Loucy (cell line): ENCODE measurements at regions not wholly inside any gene's neighbourhood (a gene's known extent, or its start where the extent isn't known, plus 50 kb on each side); places are given as distances from the start of the nearest gene placed in this dataset.

Source experiments
- H2AFZ ChIP-seq: fragments of 200-600 bp; sonication (generic); 2 replicates; pipeline ENCODE4 v1.6.0; 2016; ENCODE audit warnings: antibody characterized with exemption, mild to moderate bottlenecking, low read length, moderate library complexity
- H3F3A ChIP-seq: fragments of 200-600 bp; 2 replicates; pipeline ENCODE4 v1.6.0; 2016; ENCODE audit warnings: antibody characterized with exemption, low read depth, mild to moderate bottlenecking
- H3K27me3 ChIP-seq: fragments of 200-600 bp; sonication (generic); 2 replicates; pipeline ENCODE4 v1.6.1; 2014; ENCODE audit warnings: low read length, mild to moderate bottlenecking; ENCODE audit not compliant: insufficient read depth, poor library complexity, severe bottlenecking
- H3K36me3 ChIP-seq: fragments of 200-600 bp; sonication (generic); 2 replicates; pipeline ENCODE4 v1.6.1; 2016; ENCODE audit warnings: low read length; ENCODE audit not compliant: insufficient read depth
- H3K4me1 ChIP-seq: fragments of 200-600 bp; sonication (generic); 2 replicates; pipeline ENCODE4 v1.5.1; 2014; ENCODE audit warnings: low read length, mild to moderate bottlenecking; ENCODE audit not compliant: insufficient read depth, poor library complexity, severe bottlenecking
- H3K4me2 ChIP-seq: fragments of 200-600 bp; sonication (generic); 2 replicates; pipeline ENCODE4 v1.6.0; 2014; ENCODE audit warnings: antibody characterized with exemption, low read length, low read depth, mild to moderate bottlenecking; ENCODE audit not compliant: poor library complexity, severe bottlenecking
- H3K4me3 ChIP-seq: fragments of 200-600 bp; sonication (generic); 2 replicates; pipeline ENCODE4 v1.5.1; 2014; ENCODE audit warnings: low read length, mild to moderate bottlenecking, mixed read lengths; ENCODE audit not compliant: poor library complexity, severe bottlenecking
- H3K79me2 ChIP-seq: fragments of 200-600 bp; sonication (generic); 2 replicates; pipeline ENCODE4 v1.6.1; 2014; ENCODE audit warnings: low read length; ENCODE audit not compliant: insufficient read depth
- H3K9ac ChIP-seq: fragments of 200-600 bp; sonication (generic); 2 replicates; pipeline ENCODE4 v1.6.0; 2014; ENCODE audit warnings: mild to moderate bottlenecking, low read depth, low read length, moderate library complexity; ENCODE audit not compliant: poor library complexity, severe bottlenecking
- H3K9me2 ChIP-seq: fragments of 200-600 bp; sonication (generic); replicated peaks from 2 replicates; pipeline ENCODE4 v1.6.1; 2016; ENCODE audit warnings: low read depth, low read length, mixed read lengths
- H3K9me3 ChIP-seq: fragments of 200-600 bp; sonication (generic); 2 replicates; pipeline ENCODE4 v1.6.1; 2014; ENCODE audit warnings: mild to moderate bottlenecking, antibody characterized with exemption, low read length, low read depth; ENCODE audit not compliant: insufficient read depth
- H4K20me1 ChIP-seq: fragments of 200-600 bp; sonication (generic); 2 replicates; pipeline ENCODE4 v1.6.0; 2014; ENCODE audit warnings: antibody characterized with exemption, low read length, mild to moderate bottlenecking; ENCODE audit not compliant: insufficient read depth, poor library complexity, severe bottlenecking
- CTCF ChIP-seq: fragments of 200-600 bp; sonication (generic); conservative IDR thresholded peaks from 2 replicates; pipeline ENCODE4 v1.5.1; 2014; ENCODE audit warnings: mild to moderate bottlenecking, antibody characterized with exemption, low read length
- EZH2phosphoT487 ChIP-seq: fragments of 200-600 bp; IDR thresholded peaks from 2 replicates; pipeline ENCODE4 v1.6.1; 2018; ENCODE audit warnings: antibody characterized with exemption, mild to moderate bottlenecking, moderate library complexity, borderline replicate concordance

- H3K4me1 ChIP-seq, result peaks cover 8% of the 10 kb centered on the region
- no peak overlapping the region for H3K9ac ChIP-seq
- H3K4me2 ChIP-seq, result no peak overlapping the region
- H3K27me3 ChIP-seq, result no peaks in the 10 kb centered on the region
- TF ChIP-seq EZH2phosphoT487 (no peak), CTCF (no peak)
- no peak overlapping the region for H2AFZ ChIP-seq
- no peaks in the 10 kb centered on the region for H4K20me1 ChIP-seq
- H3K36me3 ChIP-seq, result no peaks in the 10 kb centered on the region
- no peaks in the 10 kb centered on the region for H3K9me2 ChIP-seq
- no peaks in the 10 kb centered on the region for H3F3A ChIP-seq
- no peak overlapping the region for H3K4me3 ChIP-seq
- H3K9me3 ChIP-seq, result no peaks in the 10 kb centered on the region
- H3K79me2 ChIP-seq, result no peaks in the 10 kb centered on the region
Observed at GRCh38 chr2:196290136-196290535, 118.8 kb upstream of the STK17B start.

- Histone ChIP-seq H3K9me2 (no peaks in the 10 kb centered on the region), H3K4me1 (peaks cover 8% of the 10 kb centered on the region), H4K20me1 (no peaks in the 10 kb centered on the region), H3K4me2 (no peak overlapping the region), H3K27me3 (no peaks in the 10 kb centered on the region), H2AFZ (no peak overlapping the region), H3K4me3 (no peak overlapping the region), H3K9ac (no peak overlapping the region), H3F3A (no peaks in the 10 kb centered on the region), H3K36me3 (no peaks in the 10 kb centered on the region), H3K9me3 (no peaks in the 10 kb centered on the region), H3K79me2 (no peaks in the 10 kb centered on the region)
- TF ChIP-seq CTCF, result no peak
- no peak for TF ChIP-seq EZH2phosphoT487
Observed at GRCh38 chr2:196290569-196290968, 119.2 kb upstream of the STK17B start.

- Histone ChIP-seq H3K27me3 (no peaks in the 10 kb centered on the region), H2AFZ (no peak overlapping the region), H3K9me3 (no peaks in the 10 kb centered on the region), H3K4me1 (peaks cover 8% of the 10 kb centered on the region), H3K79me2 (no peaks in the 10 kb centered on the region), H3K36me3 (no peaks in the 10 kb centered on the region), H3K4me2 (no peak overlapping the region), H3K9me2 (no peaks in the 10 kb centered on the region), H3K4me3 (no peak overlapping the region), H4K20me1 (no peaks in the 10 kb centered on the region), H3K9ac (no peak overlapping the region), H3F3A (no peaks in the 10 kb centered on the region)
- TF ChIP-seq EZH2phosphoT487, result no peak
- no peak for TF ChIP-seq CTCF
Observed at GRCh38 chr2:196291426-196291825, 120.0 kb upstream of the STK17B start.
